Neuron (in vitro differentiated cells): ENCODE measurements at regions not wholly inside any gene's neighbourhood (a gene's known extent, or its start where the extent isn't known, plus 50 kb on each side); places are given as distances from the start of the nearest gene placed in this dataset.
"Not testable (repeated sequence)": the region's sequence is repeated elsewhere in the genome, so short reads cannot be mapped to it uniquely, and the experiment has no call there.

Source experiments
- H2AFZ ChIP-seq: one replicate; pipeline ENCODE4 v1.6.1; 2013; ENCODE audit warnings: low read depth, mild to moderate bottlenecking, inconsistent platforms, low read length, moderate library complexity
- H3K27me3 ChIP-seq: one replicate; pipeline ENCODE4 v1.6.1; 2013; ENCODE audit warnings: low read length; ENCODE audit not compliant: insufficient read depth
- H3K36me3 ChIP-seq: one replicate; pipeline ENCODE4 v1.6.1; 2013; ENCODE audit warnings: low read length; ENCODE audit not compliant: insufficient read depth
- H3K4me1 ChIP-seq: one replicate; pipeline ENCODE4 v1.6.1; 2013; ENCODE audit warnings: low read length; ENCODE audit not compliant: insufficient read depth
- H3K4me3 ChIP-seq: 2 replicates; pipeline ENCODE4 v1.5.1; 2013; ENCODE audit warnings: mild to moderate bottlenecking, low read length, moderate library complexity
- H3K9me3 ChIP-seq: one replicate; pipeline ENCODE4 v1.6.1; 2013; ENCODE audit warnings: low read length

DNA sequence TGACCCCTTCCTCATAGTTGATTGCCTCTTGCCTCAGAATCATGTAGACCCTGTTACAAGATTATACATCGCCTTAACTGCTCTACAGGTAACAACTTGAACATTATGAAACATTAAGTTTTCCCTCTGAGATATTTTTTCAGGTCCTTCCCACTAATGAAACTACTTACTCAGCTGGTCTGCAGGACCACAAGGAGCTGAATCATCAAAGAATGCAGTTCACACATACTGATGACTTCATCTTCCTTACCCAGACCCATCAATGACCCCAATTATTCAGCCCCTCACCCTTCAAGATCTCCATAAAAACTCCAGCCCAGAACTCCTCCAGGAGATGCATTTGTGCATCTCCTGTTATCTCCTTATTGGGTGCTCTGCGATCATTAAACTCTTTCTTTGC lies 720.9 kb downstream of the RAPGEF2 start:
- H3K9me3 ChIP-seq = no peaks in the 10 kb centered on the region
- no peaks in the 10 kb centered on the region for H3K27me3 ChIP-seq
- H2AFZ ChIP-seq = no peak overlapping the region
- H3K4me3 ChIP-seq = no peak overlapping the region
- H3K36me3 ChIP-seq = no peaks in the 10 kb centered on the region
- no peaks in the 10 kb centered on the region for H3K4me1 ChIP-seq

DNA sequence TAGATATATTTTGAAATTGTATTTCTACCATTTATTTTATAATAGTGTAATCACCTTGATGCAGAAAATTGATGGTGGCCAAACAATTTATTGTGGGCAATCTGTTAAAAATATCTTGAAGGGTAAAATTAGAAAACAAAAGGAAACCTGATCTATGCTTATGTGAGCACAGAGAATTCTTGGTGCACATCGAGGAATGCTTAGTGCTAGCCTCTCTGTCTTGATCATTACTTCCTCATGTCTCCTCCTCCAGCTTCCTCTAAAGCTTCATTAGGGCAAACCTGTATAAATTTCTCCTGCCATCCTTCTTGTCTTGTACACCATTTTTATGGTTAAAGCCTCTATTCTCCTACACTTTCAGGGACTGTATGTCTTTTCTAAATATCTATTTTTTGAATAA lies 725.8 kb downstream of the RAPGEF2 start:
- Histone ChIP-seq H3K27me3 (no peaks in the 10 kb centered on the region), H3K9me3 (no peaks in the 10 kb centered on the region), H2AFZ (no peak overlapping the region), H3K36me3 (no peaks in the 10 kb centered on the region), H3K4me1 (peaks cover 2% of the 10 kb centered on the region), H3K4me3 (no peak overlapping the region)

DNA sequence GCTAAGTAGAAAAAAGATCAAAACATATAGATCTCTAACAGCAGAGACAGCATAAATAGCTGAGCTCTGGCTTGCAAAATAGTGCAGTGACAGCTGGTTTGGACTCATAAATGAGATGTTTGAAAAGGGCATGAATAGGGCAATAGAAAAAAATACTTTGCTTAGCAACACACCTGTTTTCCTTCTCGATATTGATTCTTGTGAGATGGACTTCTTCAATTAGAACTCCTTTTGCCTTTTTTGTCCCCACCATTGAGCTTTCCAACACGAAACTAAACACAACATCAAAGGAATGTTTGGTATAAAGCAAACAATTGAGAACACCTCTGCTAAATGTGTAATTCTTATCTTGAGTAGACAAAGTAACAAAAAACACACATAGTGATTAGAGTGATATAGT lies 726.3 kb downstream of the RAPGEF2 start:
- H3K4me1 ChIP-seq = peaks cover 2% of the 10 kb centered on the region
- no peak overlapping the region for H3K4me3 ChIP-seq
- no peak overlapping the region for H2AFZ ChIP-seq
- H3K36me3 ChIP-seq = no peaks in the 10 kb centered on the region
- no peaks in the 10 kb centered on the region for H3K9me3 ChIP-seq
- no peaks in the 10 kb centered on the region for H3K27me3 ChIP-seq

DNA sequence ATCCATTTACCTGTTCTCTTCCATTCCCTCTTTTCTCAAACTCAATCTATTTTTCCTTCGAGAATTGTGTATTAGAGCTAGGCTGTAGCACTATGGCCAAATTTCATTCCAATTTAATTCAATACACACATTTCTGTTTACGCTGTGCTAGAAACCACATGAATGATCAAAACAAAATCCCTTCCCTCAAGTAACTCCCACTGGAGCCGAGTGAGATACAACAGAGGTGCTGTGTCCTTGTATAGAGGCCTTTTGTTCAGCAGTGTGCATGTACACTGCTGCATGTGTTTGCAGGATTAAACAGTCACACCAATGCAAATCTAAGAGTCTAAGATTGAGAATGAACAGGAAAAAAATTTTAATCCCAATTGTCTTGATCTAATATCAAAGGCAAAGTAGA lies 734.2 kb downstream of the RAPGEF2 start:
- Histone ChIP-seq H3K36me3 (no peaks in the 10 kb centered on the region), H3K4me1 (no peaks in the 10 kb centered on the region), H3K27me3 (no peaks in the 10 kb centered on the region), H3K9me3 (no peaks in the 10 kb centered on the region), H3K4me3 (no peak overlapping the region), H2AFZ (no peak overlapping the region)

DNA sequence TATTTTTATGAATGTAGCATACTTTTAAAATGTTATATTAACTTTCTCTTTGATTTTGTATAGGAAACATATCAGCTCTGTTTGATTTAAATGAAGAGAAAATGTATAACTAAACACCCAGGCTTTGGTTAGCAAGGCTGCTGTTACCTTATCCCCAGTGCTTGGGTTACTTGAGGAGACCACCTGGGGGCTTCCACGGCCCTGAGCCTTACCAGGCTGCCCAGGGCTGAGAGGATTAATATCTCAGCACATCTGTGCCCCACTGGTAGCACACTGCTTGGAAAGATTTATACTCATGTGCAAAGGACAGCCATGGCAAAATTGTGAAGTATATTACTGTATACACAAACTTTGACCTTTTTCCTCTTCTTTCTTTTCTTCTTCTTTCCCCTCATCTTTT lies 752.9 kb downstream of the RAPGEF2 start:
- Histone ChIP-seq H3K4me3 (no peak overlapping the region), H3K4me1 (no peaks in the 10 kb centered on the region), H3K9me3 (no peaks in the 10 kb centered on the region), H2AFZ (no peak overlapping the region), H3K36me3 (no peaks in the 10 kb centered on the region), H3K27me3 (no peaks in the 10 kb centered on the region)

DNA sequence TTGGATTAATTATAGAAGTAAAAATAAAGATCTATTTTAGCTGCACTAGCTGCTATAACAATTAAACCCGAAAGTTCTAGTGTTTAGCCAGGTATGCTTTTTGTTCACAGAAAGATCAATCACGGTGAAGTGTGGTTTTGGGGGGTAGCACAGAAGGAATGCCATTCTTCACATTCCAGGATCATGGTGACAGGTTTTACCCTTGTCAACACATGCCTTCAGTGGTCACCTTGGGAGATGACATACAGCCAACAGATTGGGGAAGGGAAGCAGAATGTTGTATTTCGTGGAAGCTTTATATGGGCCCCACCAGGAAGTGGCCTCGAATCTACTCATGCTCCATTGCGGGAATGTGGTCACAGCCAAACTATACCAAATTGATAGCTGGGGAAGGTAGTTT lies 753.6 kb downstream of the RAPGEF2 start:
- Histone ChIP-seq H3K4me3 (no peak overlapping the region), H3K36me3 (no peaks in the 10 kb centered on the region), H3K9me3 (no peaks in the 10 kb centered on the region), H2AFZ (no peak overlapping the region), H3K4me1 (peaks cover 2% of the 10 kb centered on the region), H3K27me3 (no peaks in the 10 kb centered on the region)

DNA sequence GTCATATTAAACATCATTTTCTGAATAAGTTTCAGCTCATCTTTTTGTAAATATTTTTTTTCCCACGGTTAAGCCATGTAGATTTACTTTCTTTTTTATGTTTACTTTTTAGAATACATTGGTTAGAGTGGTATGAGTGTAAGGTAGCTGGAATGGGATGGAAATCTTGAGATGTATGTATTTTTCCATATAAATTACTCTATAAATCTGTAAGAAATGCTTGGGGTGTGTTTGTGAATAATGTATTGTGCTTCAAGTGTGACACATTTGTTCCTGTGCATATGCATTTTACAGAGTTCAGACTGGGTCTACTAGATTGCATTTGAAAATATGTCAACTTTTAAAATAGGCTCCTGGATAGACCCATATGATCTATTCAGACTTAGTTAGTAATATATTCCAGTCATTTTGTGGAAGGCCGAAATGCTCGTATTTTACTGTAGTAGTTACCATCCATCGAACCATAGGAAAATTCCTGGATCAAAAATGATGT lies 756.8 kb downstream of the RAPGEF2 start:
- Histone ChIP-seq H3K36me3 (no peaks in the 10 kb centered on the region), H3K4me3 (no peak overlapping the region), H3K27me3 (no peaks in the 10 kb centered on the region), H3K9me3 (no peaks in the 10 kb centered on the region), H2AFZ (no peak overlapping the region), H3K4me1 (peaks cover 13% of the 10 kb centered on the region)

DNA sequence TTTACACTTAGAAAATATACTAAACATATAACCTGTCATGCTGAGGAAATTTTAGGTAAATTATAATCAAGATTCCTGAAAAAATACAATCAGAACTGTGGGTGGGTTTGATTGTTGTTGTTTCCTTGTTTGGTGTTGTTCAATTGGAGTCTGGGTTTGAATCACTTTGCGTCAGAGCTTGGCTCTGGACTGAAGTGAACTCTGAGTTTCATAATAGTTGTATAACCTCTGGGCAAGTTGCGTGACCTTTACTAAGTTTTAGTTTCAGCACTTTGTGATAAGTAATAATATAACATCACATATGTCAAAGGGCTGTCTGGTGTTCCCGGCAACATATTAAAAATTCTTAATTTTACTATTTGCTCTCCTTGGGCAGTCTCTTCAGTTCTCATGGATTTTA lies 758.1 kb downstream of the RAPGEF2 start:
- Histone ChIP-seq H3K36me3 (no peaks in the 10 kb centered on the region), H3K4me1 (peaks cover 13% of the 10 kb centered on the region), H3K27me3 (no peaks in the 10 kb centered on the region), H3K9me3 (no peaks in the 10 kb centered on the region), H3K4me3 (no peak overlapping the region), H2AFZ (no peak overlapping the region)

DNA sequence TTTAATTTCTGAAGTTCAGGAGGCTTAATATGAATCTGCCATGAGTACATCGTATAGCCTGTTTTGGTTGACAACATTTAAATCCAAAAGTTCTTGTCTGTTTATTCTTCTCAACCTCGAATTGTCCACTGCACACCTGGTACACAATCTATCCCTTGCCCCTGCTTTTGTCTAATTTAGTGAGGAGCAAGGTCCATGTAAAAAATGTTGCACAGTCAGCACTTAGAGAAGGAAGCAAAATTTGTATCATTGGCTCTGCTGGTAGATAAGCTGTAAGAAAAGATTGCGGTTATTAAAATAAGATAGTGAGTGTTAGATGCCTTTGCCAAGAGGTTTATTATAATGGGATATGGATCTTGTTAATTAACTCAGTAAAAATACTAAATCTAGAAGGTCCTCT lies 761.5 kb downstream of the RAPGEF2 start:
- Histone ChIP-seq H2AFZ (no peak overlapping the region), H3K36me3 (no peaks in the 10 kb centered on the region), H3K9me3 (no peaks in the 10 kb centered on the region), H3K4me1 (peaks cover 13% of the 10 kb centered on the region), H3K27me3 (no peaks in the 10 kb centered on the region), H3K4me3 (no peak overlapping the region)

DNA sequence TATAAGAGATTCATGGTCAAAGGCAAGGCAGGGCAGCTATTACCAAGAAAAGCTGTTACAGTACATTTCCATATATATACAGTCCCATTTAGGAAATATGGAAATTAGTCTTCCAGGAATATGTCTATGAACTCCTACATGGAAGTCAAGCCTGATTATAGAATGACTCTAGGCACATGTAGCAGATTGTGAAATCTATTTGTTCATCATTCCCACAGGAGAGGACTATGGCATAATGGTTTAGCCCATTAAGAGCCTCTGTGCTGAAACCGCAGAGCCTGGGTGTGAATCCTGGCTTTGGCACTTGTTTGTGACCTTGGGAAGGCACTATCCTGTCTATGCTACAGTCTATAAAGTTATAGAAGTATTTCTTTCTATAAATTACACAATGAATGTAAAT lies 764.8 kb downstream of the RAPGEF2 start:
- Histone ChIP-seq H2AFZ (no peak overlapping the region), H3K36me3 (no peaks in the 10 kb centered on the region), H3K4me3 (no peak overlapping the region), H3K27me3 (no peaks in the 10 kb centered on the region), H3K9me3 (no peaks in the 10 kb centered on the region), H3K4me1 (peaks cover 9% of the 10 kb centered on the region)

DNA sequence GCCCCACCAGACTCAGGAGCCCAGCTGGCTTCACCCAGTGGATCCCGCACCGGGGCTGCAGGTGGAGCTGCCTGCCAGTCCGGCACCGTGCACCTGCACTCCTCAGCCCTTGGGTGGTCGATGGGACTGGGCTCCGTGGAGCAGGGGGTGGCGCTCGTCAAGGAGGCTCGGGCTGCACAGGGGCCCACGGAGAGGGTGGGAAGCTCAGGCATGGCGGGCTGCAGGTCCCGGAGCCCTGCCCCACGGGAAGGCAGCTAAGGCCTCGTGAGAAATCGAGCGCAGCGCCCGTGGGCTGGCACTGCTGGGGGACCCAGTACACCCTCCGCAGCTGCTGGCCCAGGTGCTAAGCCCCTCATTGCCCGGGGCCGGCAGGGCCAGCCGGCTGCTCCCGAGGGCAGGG lies 766.1 kb downstream of the RAPGEF2 start:
- H3K4me1 ChIP-seq, H2AFZ ChIP-seq, H3K27me3 ChIP-seq, H3K36me3 ChIP-seq, H3K9me3 ChIP-seq, H3K4me3 ChIP-seq: not testable (repeated sequence)

DNA sequence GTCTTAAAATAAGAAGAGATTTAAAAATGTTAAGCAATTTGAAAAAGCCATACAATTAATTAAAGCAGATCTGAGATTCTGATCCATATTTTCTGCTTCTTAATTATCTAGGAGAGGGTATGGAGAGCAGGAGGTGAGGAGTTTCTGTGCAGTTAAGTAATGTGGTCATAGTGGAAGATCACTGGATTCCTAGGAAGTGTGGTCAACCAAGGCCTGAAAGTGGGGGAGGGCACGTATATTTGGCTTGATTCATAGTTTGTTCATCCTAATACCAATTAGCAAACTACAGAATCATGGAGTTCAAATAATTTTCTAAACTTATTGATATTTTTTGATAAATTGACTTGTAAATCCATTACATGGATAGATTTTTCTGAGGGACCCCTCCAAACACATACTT lies 768.3 kb downstream of the RAPGEF2 start:
- Histone ChIP-seq H2AFZ (no peak overlapping the region), H3K4me3 (no peak overlapping the region), H3K36me3 (no peaks in the 10 kb centered on the region), H3K9me3 (no peaks in the 10 kb centered on the region), H3K27me3 (no peaks in the 10 kb centered on the region), H3K4me1 (no peaks in the 10 kb centered on the region)

DNA sequence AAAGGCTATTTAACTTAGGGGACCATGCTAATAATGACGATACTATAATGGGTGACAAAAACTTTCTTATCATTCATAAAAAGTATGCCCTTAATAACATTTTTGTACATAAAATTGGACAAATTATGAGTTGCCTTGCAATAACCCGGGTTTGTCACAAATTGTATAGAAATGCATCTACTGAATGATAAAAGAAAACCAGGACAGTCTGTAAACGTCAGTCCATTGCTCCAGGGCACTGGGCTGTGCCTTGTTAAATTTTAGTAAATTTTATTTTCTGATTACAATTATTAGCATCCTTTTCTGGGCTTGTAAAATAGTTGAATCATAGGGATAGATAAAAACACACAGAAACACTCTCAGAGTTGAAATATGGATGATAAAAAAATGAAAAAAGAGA lies 778.3 kb downstream of the RAPGEF2 start:
- H2AFZ ChIP-seq = no peak overlapping the region
- no peaks in the 10 kb centered on the region for H3K4me1 ChIP-seq
- no peak overlapping the region for H3K4me3 ChIP-seq
- no peaks in the 10 kb centered on the region for H3K27me3 ChIP-seq
- H3K9me3 ChIP-seq = no peaks in the 10 kb centered on the region
- no peaks in the 10 kb centered on the region for H3K36me3 ChIP-seq

DNA sequence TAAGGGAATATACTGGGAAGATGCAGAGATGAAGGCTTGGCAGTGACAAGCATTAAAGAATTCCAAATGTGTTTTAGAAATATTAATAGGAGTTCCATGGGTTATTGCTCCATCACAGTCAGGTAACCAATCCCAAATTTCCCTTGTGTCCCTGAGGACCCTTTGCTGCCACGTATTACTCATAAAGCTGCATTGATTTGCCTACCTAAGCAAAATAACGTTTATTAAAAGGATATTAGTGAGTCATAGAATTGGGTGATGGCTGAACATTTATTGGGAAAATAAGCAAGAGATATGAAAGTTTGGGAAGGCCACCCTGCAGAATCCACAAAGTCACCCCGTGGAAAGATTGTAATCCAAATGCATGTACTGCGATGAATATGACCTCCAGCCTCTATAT lies 782.1 kb downstream of the RAPGEF2 start:
- Histone ChIP-seq H2AFZ (no peak overlapping the region), H3K27me3 (no peaks in the 10 kb centered on the region), H3K36me3 (no peaks in the 10 kb centered on the region), H3K9me3 (no peaks in the 10 kb centered on the region), H3K4me1 (no peaks in the 10 kb centered on the region), H3K4me3 (no peak overlapping the region)
